HG03565 (cell line): ENCODE measurements at regions not wholly inside any gene's neighbourhood (a gene's known extent, or its start where the extent isn't known, plus 50 kb on each side); places are given as distances from the start of the nearest gene placed in this dataset.

Experiments used
- ATAC-seq: cut with Tn5 transposase; IDR thresholded peaks from one replicate; pipeline ENCODE4 v1.9.1; 2021; ENCODE audit warnings: mild to moderate bottlenecking, moderate library complexity; ENCODE audit not compliant: unreplicated experiment

DNA sequence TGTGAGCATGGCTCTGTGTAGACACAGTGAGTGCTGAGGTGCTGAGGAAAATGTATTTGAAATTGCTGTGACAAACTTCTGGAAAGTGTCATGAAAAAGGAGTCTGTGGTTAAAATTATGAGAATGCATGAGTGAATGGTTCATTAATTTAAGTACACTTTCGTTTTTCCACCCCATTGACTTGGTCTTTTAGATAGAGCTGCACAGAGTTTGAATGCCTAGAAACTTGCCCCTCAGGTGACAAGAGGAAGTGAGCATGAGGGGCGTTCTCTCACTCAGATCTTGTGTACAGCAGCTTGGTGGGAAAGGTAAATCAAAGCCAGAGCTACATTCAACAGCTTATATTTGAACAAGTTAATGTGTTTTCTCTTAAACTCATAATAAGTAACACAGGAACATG, 296.8 kb downstream of the WDR72 start:
- ATAC-seq = no peak

DNA sequence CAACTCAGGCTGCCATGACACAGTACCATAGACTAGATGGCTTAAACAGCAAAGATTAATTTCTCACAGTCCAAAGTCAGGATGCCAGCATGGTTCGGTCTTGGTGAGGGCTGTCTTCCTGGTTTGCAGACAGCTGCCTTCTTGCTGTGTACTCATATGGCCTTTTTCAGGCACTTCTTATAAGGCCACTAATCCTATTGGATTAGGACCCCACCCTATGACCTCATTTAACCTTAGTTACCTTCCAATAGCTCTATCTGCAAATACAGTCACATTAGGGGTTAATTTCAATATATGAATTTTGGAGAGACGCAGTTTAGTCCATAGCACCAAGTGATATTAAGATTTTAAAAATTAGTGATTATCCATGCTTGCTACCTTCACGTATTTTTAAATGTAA, 297.8 kb downstream of the WDR72 start:
- ATAC-seq = no peak

DNA sequence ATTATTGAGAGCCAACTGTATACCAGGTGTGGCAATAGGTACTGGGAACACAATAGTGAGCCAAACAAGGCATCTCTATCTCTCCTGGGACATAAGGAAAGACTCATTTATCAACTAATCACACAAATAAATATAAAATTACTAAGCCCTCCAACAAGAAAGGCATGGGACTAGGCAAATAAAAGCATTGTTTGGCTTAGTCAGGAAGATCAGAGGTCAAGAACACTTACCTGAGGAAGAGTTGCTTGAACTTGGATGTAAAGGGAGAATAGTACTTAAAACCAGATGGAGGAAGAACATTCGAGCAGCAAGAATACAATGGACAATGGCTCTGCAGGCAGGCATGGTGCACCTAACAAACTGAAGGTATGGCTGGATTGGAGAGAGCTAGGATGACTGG, 300.7 kb downstream of the WDR72 start:
- ATAC-seq = no peak

DNA sequence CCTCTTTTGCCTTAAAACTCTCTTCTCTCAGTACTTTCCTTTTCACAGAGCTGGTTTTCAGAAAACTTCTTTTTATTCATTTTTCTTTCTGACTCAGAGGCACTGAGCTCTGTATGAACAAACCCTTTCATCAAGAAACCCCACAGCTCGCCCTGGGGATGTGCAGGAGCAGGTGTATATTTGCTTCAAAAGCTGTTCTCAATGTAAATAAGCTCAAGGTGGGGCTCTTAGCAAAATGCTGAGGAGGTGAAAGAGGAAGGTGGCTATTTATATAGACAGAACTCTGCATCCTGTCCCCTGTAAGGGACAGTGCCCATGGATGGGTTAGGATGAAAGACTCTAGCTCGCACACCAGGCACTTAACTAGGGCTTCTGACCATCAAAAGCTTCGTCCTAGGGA, 302.0 kb downstream of the WDR72 start:
- ATAC-seq = no peak

DNA sequence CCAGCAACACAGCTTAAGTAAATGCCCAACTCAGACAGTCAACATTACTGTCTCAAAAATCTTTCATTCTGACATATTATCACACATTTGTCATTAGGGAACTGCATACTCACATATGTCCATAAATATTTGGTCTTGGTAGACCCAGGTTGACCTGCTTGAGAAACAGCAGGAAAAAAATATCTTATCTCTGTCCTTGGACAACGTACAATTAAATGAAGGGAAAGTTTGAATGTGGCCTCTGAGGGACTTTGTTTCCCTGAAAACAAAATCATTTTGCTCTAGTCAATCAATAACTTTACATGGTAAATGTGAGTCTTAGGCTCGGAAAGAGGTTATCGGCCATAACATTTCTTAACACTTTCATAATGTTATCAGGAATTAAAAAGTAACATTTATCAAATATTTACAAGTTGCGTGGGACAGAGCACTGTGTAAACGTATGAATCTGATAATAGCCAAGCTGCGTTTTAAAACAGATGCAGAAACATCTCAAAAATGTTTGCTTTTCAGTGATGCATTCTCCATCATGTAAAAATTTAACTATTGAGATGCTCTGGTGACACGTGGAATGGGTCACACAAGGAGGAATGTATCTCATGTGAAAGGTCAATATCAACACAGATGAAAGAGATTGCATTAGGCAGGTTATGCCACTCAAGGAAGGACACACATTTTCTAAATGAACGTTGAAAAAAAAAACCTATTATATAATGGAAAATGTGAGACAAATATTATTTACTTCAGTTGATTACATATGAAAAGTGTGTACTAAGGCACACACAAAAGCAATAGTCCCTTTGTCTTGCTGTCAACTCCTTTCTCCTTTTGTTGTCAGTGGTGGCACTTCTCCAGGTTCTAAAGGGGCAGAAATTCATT, 304.4 kb downstream of the WDR72 start:
- ATAC-seq = no peak

DNA sequence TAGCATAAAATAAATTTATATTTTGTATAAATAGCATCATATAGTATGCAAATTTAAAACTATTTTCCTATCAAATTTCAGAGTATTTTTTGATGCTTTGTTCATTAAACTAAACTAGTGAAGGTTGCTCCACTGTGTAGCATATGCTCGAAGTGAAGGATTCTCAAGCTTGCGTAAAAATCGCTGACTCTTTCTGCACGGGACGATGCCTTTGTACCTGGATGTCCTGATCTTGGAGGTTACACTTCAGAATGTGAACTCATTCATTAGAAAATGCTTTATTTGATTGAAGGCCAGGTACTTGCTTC, 305.0 kb downstream of the WDR72 start:
- ATAC-seq = no peak

DNA sequence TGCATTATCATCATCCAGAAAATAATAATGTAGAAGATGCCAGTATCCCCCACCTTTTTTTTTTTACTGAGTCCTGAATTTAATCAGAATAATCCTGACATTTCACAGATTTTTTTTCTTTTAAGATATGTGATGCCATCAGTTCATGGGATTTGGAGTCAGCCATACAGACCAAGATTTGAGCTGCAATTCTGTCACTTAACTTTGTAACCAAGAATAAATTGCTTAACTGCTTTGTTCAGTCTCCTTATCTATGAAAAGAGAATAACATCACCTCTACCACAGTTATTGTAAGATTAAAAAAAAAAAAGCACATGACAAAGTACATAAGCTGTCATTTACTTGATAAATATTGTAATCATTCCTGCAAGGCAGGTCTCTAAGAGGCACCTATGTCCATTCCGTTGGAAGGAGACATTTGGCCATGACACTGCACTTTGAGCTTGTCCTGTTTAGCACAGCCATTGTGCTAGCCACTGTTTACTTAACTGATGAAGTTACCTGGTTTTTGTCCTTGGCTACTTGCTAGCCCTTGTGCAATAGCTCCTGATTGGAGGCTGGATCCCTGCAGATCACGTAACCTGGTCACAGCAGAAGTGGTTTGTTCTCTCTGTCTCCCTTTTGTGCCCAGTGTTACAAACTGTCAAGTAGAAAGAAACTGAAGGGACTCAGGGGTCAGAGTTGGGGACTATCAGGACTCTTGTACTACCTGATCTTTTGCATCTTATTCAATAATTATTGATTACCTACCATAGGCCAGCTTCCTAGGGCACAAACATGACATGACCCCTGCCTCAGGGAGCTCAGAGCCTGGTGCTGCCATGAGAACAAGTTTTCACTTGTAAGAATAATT, 306.0 kb downstream of the WDR72 start:
- no peak for ATAC-seq

DNA sequence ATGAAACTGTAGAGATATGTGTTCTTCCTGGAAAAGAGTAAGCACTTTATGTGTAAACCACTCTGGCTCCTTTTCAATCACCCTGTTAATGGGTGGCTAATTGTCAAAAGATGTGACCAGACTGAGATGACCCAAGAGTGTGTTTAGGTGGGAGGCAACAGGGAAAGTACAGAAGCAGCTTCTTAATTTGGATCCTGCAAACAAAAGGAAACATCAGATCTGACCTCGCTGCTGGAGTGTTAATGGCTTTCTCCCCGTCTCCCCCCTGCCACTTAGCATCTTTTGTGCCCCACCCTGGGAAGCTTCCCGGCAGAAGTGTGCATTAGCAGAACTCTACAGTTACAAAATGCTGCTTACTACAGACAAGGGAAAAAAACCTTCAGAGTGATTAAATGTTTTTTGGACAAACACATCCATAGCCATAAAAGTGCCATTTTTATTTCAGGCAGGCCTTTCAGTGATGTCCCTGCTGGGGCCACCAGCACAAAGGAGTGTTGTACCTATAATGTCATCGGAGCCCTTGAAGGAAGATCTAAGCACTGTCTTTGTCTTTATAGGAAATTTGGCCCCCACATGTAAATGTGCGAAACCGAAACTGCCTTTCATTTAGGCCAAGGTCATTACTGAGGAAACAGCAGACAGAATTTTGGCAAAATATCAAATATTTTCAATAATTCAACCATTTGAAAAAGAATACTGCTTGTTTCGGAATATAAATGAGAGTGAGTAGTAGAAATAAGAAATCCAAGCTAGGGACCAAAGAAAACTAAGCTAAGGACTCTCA, 311.0 kb downstream of the WDR72 start:
- ATAC-seq = no peak

DNA sequence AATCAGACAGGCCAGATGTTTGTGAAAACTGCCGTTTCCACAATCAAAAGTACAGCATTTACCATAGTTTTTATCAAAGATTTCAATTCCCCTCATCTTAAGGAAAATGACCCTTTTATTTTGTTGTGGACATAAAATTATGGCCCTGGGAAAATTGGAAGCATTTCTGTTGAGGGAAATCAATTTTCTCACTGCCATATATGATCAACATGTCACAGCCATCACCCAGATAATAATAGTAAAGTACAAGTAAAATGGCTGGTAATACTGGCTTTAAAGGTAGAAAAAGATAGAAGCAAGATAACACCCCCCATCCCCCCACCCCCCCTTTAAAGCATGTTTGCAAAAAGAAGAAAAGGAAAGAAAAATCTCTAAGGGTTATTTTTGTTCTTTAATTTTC, 311.7 kb downstream of the WDR72 start:
- no peak for ATAC-seq

DNA sequence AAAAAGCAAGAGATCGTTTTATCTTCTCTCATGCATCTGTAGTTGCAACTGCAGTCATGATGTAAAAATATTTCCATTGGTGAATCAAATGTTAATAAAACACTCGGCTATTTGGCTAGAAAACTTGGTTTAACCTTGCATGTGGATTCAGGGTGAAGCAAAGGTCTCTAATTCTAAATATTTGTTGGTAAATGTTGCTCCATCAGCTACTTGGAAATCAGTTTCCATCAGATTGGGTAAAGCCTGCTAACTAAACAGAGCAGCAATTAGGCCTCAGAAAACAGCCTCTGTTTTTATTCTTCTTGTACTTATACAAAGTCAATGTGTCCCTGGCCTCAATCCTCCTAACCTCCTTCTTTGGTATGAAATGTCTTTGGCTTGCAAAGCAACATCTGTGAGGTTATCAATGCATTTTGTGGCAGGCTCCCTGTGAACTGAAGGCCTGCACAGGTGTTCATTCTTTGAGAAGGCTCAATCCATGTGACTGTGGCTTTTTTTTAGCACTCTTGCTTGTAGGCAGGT, 312.3 kb downstream of the WDR72 start:
- no peak for ATAC-seq

DNA sequence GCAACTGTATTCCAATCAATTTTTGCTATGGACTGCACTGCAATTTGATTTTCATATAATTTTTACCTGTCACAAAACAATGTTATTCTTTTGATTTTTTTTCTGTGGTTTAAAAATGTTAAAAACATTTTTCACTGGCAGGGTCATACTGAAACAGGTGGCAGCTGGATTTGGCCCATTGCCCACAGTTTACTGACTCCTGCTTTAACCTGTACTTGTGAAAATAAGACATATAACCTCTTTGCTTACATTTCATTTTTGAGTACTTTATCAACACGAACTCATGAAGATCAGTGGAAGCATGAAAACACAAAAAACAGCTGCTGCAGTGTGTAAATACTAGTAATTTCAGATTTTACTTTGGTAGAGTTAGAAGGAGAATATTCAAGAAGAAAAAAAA, 313.1 kb downstream of the WDR72 start:
- ATAC-seq = no peak

DNA sequence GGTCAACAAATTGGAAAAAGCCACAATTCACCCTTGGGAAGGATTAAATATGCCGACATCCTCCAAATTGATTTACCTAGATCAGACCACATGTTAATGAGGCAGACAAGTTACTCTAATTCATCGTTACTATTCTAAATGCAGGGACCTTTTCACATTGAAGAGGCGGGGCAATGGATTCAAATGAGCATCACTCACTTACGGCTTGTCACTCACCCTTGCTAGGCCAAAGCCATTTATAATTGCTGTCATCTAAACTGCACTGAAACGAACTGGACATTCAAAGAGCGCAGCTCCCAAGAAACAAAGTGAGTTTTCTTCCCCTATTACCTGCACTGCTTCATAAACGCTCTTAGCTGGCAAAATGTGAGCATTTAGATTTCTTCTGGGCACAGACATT, 313.9 kb downstream of the WDR72 start:
- no peak for ATAC-seq

DNA sequence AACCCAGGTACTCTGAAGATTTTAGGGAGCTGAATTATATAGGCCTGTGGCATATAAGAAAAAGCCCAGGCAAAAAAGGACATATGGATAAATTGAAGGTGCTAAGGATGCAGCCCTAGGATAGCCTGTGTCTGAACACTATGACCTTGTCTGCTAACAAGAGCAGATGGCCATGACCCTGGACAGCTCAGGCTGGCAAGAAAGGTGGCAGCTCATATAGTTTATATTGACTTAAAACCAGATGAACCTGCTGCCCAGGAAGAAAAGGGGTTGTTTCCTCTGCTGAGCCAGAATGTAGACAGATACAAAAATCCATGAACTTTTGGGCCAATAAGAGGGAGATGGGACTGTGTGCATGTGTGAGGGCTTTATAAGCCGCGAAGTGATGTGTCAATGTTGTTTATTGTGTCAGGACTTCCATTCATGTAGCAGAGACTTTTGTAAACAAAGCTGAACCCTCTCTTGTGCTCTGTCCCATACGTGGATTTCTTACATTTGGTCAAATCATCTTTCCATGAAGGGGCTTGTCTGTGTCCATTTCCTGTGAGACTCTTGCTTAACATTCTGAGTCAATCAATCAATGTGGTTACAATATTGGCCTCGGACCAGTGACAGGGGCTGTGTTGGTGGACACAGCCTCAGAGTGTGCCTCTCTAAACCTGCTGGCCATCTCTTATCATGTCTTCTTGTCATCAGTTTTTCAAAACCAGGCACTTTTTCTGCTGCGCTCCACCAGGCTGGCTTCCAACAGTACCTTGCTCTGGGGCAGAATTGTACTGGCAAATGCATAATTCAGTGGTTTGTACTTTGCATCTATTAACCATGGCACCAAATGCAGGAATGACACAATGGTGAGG, 321.2 kb downstream of the WDR72 start:
- ATAC-seq = no peak

DNA sequence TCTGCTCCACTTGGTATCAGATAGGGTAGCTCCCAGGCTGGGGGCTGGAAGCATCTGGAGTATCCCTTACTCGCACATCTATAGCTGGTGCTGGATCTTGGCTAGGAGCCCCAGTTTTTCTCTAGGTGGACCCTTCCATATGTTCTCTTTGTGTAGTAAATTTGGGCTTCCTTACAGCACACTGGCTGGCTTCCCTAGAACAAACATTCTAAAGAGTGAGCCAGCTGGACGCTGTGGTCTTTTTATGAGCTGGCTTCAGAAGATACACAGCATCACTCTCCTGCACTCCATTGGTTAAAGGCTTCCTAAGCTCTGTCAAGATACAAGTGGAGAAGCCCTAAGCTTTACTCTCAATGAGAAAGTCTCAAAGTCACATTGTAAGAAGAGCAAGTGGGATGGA, 322.1 kb downstream of the WDR72 start:
- no peak for ATAC-seq

DNA sequence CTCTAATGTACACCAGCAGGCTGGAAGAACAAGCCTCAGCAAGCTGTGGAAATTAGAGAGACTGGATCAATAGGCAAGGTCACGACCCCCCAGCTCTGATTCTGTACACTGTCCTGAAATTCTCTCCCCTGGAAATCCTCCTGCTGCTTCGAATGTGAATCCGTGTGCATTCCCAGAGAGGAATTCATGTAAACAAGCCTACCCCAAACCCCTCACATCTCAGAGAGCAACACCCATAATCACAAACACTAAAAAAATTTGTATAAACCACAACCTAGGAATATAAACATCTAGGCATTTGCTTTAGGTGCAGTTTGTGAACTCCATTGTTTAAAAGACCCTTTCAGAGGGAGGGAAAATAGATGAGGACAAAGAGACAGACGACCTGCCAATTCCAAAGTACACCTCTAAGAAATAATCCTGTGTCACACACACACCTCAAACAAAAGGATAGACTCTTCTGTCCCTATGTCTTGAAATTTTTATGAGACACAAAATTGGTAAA, 325.2 kb downstream of the WDR72 start:
- ATAC-seq = no peak

DNA sequence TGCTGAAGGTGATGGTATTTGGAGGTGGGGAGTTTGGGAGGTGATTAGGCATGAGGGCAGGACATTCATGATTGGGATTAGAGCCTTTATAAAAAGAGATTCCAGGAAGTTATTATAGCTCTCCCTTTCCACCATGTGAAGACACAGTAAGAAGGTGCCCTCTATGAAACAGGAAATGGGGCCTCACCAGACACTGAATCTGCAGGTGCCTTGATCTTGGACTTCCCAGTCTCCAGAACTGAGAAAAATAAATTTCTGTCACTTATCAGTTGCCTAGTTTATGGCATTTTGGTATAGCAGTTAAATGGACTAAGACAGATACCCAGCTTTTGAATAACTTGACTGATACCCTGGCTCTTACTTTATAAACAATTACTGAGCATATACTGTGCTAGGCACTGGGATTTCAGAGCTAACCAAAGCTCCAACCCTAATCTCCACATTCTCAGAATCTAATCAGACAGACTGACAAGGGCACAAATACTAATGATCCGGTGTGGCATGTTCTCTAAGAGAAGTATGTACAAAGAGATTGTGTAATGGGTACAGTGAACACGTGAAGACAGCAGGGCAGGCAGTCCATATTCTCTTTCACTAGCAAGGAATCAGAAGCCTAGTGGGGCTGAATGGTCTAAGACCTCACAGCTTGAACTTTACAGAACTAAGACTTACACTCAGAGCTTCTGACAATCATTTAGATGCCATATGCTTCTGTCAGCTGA, 343.1 kb downstream of the WDR72 start:
- no peak for ATAC-seq

DNA sequence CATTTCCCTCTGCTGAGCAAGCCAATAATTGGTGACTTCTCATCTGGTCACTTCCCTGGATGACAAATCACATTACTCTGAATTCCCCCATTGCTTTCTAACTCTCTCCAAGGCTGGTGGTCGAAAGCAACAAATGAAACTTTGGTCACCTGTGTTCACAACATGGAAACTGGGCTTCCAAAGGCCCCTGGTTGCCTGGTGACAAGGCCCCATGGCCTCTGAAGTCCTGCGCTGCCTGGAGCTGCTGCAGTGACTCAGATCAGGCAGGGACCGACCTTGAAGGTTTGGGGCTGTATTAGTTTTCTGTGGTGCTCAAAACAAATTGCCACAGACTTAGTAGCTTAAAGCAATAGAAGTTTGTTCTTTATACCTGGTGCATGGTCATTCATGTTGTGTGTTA, 345.3 kb downstream of the WDR72 start:
- ATAC-seq = no peak

DNA sequence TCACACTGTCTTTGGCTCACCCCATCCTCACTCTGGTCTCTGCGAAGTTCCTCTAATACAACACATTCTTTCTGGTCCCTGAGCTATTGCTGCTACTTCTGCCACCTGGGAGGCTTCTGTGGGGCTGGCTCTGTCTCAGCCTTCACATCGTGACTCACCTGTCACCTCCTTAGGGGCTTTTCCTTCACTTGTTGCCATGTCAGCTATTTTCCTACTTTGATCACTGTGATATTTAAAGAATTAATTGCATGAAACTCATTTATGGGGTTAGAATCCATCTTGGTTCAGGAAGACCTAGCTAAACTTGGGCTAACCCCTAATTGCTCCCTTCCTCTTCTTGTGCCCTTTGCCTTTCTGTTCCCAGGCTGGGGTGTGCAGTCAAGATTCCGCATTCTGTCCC, 346.9 kb downstream of the WDR72 start:
- no peak for ATAC-seq

DNA sequence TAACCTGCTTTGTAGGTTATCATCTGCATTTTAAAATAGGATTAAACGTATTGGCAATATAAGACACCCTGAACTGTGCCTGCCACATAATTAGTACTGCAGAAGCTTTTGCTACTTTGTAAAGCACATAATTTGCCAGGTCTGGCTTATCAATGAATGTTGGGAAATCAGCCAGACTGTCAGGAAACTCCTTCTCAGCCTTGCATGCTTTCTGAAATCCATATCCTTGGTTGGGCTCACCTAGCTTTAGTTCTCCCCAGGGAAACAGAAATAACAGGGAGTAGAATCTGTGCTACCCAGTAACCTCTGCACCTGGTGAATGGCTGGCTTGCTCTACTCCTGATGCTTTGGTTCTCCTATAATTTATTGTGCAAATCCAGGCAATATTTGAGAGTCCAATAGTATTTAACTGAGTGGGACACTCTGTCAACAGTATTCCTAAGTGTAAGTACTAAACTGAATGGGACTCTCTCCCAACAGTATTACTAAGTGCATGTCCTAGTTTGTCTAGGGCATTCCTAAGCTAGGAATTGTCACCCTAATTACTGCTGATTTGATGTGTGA, 354.5 kb downstream of the WDR72 start:
- ATAC-seq = no peak
